Muscle of back (tissue), 3 donors: ENCODE measurements at regions not wholly inside any gene's neighbourhood (a gene's known extent, or its start where the extent isn't known, plus 50 kb on each side); places are given as distances from the start of the nearest gene placed in this dataset.
"Not testable (repeated sequence)": the region's sequence is repeated elsewhere in the genome, so short reads cannot be mapped to it uniquely, and the experiment has no call there.

Source experiments
- DNase-seq, 3 donors: peaks; one replicate each; pipeline versions ENCODE4 v3.0.0 to v3.0.0-alpha.2; 2013

DNA sequence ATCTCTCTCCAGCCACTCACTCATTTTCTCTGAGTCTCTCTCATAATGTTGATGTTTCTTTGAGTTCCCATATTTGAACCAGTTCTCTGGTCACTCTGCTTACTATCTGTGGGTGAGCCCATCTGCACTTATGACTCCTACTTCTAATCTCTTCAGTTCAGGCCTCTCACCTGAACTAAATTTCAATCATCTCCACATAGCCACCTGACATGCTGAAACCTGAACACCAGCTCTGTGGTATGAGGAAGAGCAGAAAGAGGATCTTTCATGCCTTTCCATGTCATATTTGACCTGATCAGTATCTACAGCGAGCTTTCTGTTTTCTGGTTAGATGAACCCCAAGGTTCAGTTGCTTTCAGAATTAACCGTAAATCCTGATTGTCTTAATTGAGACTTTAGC, 122.2 kb upstream of the ESX1 start:
- no peak for DNase-seq

DNA sequence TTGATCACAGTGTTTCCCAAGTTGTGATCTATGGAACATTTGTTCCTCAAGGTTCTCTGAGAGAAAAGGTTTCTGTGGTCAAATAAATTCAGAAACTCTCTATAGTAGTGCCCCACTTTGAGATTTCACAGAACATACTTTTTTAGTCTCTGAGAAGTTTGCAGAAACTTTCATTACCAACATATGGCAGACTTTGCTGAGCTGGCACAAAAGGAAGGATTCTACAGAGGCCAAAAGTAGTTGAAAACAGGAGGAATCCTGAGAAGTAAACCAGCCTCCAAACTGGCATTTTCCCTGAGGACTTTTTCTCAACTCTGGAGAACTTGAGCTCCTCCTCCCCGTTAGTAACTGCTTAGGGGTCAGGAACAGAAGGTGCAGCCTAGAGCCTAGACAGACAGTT, 117.8 kb upstream of the ESX1 start:
- no peak for DNase-seq

DNA sequence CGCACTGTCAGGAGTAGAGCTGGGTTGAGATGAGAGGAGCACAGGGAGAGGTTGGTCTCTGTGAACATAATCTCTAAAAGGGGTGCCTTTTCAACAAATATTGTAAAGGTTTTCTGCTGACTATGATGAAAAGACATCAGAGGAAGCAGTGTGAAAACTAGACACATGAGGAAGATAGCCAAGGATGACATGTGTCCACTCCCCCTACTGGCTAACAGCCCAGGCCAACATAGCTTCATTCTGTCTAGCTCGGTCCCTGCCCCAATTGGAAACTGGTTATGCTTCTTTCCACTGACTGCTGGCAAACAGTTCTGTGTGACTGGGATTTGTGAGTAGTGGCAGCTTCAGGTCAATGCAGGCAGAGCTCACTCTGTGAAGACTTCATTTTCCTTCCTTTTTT, 115.4 kb upstream of the ESX1 start:
- DNase-seq, result peak; percentile 6 to 48 (median 39)

DNA sequence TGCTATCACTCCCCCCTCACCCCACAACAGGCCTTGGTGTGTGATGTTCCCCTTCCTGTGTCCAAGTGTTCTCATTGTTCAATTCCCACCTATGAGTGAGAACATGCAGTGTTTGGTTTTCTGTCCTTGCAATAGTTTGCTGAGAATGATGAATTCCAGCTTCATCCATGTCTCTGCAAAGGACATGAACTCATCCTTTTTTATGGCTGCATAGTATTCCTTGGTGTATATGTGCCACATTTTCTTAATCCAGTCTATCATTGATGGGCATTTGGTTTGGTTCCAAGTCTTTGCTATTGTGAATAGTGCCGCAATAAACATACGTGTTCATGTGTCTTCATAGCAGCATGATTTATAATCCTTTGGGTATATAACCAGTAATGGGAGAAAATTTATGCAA, 106.0 kb upstream of the ESX1 start:
- not testable (repeated sequence) for DNase-seq

DNA sequence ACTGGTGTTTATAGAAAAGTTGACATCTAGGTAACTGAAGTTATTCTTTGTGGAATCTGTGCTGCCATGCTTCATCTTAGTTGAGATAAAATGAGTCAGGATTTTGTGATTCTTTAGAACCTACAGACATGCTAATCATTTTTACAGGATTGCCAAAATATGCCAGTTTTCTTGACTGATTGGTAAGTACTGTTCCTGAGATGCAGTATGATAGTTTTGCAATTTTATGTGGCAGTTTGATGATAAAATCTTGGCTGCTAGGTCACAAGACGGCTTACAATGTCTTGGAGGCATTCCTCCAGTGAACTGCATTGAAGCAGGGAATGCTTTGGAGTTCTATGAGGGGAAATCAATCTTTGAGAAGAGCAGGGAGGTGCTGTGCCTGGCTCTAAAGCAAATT, 104.4 kb upstream of the ESX1 start:
- DNase-seq, result no peak

DNA sequence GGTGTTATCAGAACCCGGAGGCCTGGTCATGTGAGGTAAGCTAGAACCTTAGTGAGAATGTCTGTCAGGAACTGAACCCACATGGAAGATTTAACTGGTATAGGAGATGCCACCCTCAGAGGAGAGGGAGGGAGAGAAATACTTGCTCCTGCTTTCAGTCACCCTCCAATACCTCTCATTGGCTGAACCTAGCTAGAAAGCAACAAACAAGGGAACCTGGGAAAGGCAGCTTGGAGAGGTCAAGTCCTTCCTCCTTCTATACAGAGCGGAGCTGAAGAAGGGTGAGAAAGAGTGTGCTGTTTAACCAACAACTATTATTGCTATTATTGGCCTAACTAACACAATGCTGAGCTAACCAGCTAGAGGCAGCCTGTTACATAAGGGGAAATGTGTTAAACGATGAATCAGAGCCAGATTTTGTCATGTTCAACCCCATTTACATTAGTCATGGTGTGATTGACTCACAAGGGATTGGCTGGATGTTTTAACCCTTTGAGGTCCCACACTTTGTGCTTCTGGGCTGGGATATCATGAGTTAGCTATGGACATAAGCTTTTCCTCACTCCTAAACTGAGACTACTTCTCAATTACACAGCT, 96.5 kb upstream of the ESX1 start:
- peak in 1 of 3 donors; percentile 65 for DNase-seq

DNA sequence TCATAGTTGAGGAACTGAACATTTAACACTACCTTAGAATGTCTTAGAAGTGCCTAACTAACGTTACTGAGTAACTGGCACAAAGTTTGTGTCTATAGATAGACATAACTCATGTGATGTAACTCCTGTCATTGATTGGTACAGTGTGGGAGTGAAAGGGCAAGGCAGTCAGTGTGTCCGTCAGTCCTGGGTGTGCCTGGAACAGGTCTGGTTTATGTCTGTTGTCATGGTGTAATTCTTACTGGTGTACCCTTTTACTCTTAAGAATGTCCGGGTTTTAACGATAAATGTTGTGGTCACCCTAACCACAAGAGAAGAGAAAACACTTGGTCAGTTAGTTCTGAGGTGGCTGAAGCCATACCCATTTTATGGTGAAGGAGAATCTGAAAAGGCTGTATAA, 93.1 kb upstream of the ESX1 start:
- DNase-seq, result no peak

DNA sequence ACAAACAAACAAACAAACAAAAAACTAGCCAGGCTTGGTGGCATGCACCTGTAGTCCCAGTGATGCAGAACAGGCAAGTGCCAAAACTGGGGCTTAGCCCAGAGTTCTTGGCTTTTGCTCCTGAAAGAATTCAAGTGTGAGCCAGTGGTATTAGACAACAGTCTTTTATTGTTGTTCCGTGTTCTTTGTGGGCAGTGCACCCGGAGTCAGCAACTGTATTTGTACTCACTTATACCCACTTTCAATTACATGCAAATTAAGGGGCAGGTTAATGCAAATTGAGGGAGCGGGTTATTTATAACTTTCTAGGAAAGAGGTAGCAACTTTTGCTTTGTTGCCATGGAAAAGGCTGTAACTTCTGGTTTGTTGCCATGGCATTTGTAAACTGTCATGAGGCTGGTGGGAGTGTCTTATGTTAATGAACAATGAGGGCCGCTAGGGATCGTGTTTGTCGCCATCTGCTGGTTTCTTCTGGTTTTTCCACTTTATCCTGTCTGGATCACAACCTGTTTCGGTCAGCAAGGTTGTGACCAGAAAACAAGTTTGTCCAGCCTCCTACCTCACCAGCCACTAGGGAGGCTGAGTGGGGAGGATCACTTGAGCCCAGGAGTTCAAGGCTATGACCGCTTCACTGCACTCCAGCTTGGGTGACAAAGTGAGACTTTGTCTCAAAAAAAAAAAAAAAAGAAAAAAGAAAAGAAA, 88.8 kb upstream of the ESX1 start:
- DNase-seq, result peak; percentile 26 to 41 (median 29)

DNA sequence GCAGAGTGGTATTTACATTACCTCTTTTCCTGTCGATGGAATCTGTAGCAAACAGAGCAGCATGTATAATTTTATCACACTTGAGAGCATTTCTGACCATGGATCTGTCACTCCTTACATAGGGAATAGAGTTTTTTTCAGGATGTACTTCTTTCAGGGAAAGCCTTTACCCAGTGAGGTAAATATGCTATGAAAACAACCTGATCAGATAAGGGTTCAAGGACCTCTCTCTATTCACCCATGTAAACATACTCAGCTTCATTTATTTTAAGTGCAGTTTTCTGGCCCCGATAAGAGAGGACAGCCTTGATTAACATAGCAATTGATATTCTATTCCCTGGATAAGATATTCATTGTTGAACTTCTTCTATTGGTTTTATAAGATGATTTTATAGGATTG, 87.3 kb upstream of the ESX1 start:
- DNase-seq, result no peak

DNA sequence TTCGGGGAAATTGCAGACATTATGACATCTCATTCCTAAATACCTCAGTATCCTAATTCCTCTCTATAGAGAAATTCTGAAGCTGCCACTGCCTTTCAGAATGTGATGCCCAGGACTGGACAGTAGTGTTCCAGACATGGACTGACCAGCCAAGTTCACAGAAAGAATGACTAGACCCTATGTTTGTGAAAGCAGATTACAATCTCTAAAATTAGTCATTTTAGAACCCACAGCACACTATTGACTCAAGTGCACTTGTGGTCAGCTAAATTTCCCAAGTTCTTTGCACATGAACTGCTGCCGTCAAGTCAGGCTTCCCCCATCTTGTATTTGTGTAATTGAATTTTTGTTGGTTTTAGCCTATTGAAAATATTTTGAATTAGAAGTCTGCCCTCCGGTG, 81.0 kb upstream of the ESX1 start:
- DNase-seq, result peak in 1 of 3 donors; percentile 20

DNA sequence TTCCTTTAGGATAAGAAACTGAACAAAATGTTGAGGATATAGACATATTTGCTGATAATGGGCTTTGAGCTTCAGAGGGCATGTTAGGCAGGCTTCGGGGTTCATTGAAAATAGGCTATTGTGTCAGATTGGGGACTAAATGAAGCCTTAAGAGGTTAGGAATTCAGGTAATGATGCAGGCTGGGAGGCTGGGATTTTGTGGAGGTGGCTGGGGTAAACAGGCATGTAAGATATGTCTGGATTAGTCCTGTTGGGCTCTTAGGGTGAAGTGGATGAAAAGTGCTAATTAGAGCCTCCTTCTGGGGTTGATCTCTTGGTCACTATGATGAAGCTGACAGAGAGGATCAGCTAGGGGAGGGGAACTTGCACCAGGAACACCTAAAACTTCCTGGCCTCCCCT, 80.2 kb upstream of the ESX1 start:
- no peak for DNase-seq

DNA sequence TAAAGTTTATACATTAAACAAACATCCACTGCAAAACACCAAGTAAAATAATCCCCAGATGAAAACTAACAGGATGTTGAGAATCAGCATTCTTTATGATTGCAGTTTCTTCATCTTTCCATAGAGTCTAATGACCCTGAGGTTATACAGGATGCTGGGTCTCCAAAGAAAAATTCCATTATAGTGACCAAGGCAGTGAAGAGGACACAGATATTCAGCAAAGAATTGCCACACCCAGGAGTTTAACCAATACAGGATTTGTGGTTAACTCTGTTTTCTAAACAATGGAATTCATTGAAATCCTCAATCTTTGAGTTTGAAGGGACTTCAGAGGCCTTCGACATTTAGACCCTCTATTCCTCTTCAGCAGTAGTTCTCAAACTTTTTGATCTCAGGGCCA, 76.2 kb upstream of the ESX1 start:
- no peak for DNase-seq

DNA sequence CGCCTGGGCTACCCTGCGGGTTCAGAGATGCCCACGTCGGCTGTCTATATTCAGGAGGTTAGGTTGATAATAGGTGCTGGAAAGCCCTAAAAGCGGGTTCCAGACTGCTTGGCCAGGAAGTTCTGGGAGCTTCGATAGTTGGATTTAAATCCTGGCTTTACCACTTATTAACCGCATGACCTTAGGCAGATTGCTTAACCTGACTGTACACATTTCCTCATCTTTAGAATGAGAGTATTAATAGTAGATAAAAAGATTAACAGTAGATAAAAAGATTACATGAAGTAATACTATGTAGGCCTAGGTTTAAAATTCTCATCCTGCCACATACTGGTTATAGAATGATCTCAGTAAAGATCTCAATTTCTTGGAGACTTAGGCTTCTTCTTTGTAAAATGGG, 75.0 kb upstream of the ESX1 start:
- DNase-seq, result no peak

DNA sequence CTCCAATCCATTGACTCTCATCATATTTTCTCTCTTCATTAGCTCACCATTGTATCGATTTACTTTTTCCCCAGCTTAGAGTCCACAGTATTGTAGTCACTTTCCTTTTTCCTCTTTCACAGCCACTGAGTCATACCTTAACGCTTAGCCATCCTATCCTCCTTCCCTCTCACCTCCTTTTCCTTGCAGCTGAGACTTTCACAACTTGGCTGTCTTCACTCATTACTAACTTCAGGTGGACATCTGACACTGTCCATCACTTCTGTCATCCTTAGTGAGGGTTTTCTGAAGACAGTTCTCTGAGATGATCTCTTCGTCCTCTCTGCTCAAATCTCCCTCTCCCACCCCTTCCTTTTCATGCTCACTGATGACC, 70.5 kb upstream of the ESX1 start:
- DNase-seq, result no peak

DNA sequence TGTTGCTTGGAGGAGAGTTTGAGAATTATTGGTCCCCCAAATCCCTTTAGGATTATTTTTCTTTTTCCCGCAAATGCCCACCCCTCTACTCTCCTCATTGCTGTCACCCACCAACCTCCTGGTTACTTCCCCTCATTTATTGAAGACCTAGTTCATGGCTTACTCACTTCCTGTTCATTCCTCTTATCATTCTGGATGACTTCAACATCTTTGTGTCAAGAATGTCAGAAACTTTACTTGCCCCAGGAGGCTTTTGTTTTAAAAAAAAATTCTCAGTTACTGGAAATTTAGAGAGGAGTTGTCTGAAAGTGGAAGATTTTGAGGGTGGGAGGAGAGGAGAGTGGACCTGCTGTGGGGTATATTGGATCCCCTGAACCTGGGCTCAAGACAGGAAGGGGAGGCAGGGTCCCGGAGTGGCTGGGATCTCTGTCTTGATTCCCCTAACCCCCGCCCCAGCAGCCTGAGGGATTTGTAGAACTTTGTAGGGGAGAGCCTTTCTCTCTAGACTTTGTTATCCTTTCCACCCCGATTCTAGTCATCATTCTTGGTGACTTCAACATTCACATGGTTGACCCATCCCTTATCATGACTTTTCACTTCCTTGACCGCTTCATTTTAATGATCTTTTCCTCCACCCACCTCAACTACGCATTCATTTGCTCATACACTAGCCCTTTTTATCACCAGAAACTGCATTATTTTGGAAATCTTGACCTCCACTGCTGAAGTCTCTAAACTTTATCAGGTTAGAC, 69.9 kb upstream of the ESX1 start:
- no peak for DNase-seq

DNA sequence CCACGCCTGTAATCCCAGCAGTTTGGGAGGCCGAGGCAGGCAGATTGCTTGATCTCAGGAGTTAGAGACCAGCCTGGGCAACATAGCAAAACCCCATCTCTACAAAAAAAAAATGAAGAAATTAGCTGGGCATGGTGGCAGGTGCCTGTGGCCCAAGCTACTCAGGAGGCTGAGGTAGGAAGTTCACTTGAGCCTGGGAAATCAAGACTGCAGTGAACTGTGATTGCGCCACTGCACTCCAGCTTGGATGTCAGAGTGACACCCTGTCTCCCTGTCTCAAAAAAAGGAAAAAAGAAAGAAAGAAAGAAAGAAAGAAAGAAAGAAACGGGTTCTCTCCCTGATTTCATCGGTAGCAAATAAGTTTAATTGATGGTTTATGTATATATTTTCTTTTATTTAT, 64.6 kb upstream of the ESX1 start:
- no peak for DNase-seq

DNA sequence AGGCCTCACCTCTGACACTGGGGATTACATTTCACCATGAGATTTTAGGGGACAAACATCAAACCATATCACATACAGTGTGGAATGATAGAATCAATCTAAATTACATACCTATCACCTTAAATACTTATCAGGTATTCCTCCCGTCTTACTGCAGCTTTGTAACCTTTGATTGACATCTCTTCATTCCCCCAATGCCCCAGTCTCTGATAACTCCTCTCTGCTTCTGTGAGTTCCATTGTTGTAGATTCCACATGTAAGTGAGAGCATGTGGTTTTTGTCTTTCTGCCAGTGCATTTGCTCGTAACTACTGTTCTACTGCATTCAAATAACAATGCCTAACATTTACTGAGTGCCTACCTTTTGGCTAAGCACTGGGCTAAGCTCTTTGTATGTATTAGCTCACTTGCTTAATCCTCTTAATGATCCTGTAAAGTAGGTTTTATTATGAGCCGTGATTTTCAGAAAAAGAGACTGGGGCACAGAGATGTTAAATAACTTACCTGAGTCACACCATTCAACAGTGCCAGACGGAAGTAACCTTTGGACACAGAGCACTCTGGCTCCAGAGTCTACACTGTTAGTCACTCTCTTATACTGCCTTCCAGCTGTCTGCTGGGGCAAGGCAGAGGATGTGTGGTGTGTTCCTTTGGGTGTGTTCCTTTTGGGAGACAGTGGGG, 63.7 kb upstream of the ESX1 start:
- no peak for DNase-seq

DNA sequence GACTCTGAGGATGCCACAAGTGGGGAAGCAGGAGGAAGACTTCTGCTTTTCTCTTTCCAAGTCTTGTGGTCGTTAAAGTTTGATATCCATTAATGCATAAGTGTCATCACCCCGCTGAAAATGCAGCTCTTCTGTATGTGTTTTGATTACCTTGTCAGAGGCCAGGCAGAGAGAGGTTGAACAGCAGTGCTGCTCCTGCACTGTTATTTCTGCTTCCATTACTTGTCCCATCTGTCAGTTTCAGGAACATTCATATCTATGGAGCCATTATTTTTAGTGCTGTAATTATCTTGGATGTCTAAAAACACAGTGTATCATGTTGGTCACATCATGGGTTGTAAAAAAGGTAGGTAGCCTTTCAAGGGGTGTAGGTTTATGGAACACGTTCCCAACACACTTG, 62.0 kb upstream of the ESX1 start:
- no peak for DNase-seq

DNA sequence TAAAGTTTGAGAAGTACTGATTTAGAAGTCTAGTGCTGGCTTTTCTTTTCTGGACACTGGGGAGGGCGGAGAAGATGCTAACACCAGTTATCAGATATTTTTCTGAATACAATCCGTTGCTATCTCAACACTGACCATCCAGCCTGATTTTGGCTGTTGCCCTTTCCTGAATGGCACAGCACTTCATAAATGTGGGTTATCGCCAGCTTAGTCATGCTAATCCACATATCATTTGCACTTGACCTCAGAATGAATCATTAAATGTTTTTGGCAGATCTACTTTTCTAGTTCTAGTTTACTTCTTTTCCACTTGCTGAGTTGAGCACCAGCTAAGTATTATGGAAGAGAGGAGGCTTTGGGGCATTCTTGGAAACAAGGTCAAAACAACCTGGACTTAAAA, 60.8 kb upstream of the ESX1 start:
- DNase-seq, result no peak

DNA sequence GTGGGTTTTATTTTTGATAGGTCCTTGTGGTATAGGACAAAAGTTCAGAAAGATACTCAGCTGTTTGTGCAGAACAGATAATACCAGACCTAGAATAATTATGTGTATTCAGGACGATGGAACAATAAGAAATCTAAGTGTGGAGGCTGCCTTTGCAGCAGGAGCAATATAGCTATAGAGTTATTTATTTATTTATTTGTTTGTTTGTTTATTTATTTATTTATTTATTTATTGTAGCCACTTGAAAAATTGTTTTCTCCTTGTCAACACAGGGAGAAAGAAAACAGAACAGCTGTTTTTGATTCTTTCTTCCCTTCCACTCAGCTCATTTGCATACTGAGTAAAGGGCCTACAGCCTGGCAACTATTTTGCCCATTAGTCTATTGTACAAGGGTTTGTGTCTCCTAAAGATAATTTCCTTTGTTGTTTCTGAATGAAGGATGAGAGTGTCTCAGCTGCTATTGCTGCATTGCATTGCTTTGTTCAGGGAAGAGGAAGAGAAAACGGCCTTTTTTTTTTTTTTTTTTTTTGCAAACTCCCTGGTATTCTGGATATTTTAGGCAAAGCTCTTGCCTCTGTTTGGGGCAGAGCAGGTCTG, 56.0 kb upstream of the ESX1 start:
- DNase-seq, result no peak

DNA sequence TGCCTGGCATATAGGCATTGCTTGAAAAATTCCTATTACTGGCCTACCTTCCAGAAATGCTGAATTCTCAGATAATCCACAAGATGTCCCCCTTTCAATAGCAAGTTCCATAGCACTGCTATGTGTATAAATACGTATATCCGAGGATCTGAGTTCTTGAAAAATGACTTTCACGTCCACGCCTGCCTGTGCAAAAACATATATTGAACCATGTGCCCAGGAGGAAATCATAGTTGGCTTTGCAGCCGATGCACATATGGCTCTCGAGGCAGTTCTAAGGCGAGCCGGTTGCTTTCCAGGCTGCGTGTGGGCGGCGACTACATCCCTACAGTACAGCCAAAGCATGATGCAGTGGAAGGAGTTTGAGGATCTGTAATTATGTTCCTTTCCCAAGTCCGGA, 55.4 kb upstream of the ESX1 start:
- peak; percentile 33 to 85 (median 62) for DNase-seq

DNA sequence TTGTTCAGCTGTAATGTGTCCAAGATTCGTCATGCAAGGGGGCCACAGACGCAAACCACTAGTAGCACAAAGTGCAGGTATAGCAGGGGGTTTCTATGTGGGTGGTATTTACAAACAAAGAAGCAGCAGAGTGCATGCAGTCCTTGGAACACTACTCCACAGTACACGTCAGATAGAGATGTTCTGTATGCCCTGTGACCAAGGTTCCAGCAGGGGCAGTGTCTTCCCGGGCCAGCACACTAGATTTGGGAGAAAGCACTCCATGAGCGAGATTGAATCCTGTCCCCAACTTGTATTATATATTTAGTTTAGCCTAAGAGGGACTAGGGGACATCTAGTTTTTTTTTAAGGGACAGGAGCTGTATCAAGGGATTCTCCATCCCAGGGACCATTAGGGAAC, 54.4 kb upstream of the ESX1 start:
- DNase-seq, result no peak
